HG03139 (cell line): ENCODE measurements at regions not wholly inside any gene's neighbourhood (a gene's known extent, or its start where the extent isn't known, plus 50 kb on each side); places are given as distances from the start of the nearest gene placed in this dataset.

Experiments used
- ATAC-seq: cut with Tn5 transposase; IDR thresholded peaks from one replicate; pipeline ENCODE4 v1.9.1; 2021; ENCODE audit not compliant: unreplicated experiment

GRCh38 chr3:8239095-8239494 is 262.5 kb upstream of the LMCD1 start:
- ATAC-seq: no peak

GRCh38 chr3:8239718-8240695 is 261.6 kb upstream of the LMCD1 start:
- ATAC-seq: peak; percentile 96

GRCh38 chr3:8246070-8246469 is 255.6 kb upstream of the LMCD1 start:
- no peak for ATAC-seq

GRCh38 chr3:8253201-8253600 is 248.4 kb upstream of the LMCD1 start:
- ATAC-seq: no peak

GRCh38 chr3:8254489-8254888 is 247.1 kb upstream of the LMCD1 start:
- ATAC-seq: no peak

GRCh38 chr3:8255725-8256124 is 245.9 kb upstream of the LMCD1 start:
- no peak for ATAC-seq

- no peak for ATAC-seq
Observed at GRCh38 chr3:8256441-8257071, 245.1 kb upstream of the LMCD1 start.

GRCh38 chr3:8261018-8261417 is 240.6 kb upstream of the LMCD1 start:
- no peak for ATAC-seq

GRCh38 chr3:8266730-8267131 is 234.9 kb upstream of the LMCD1 start:
- ATAC-seq: no peak

- no peak for ATAC-seq
Observed at GRCh38 chr3:8273479-8273878, 228.1 kb upstream of the LMCD1 start.

- ATAC-seq: no peak
Observed at GRCh38 chr3:8276056-8276455, 225.6 kb upstream of the LMCD1 start.

GRCh38 chr3:8276506-8276905 is 225.1 kb upstream of the LMCD1 start:
- no peak for ATAC-seq

- ATAC-seq: no peak
Observed at GRCh38 chr3:8278448-8278847, 223.2 kb upstream of the LMCD1 start.

GRCh38 chr3:8279476-8279875 is 222.1 kb upstream of the LMCD1 start:
- no peak for ATAC-seq

- ATAC-seq: no peak
Observed at GRCh38 chr3:8279886-8280550, 221.6 kb upstream of the LMCD1 start.

- ATAC-seq: no peak
Observed at GRCh38 chr3:8282541-8283165, 219.0 kb upstream of the LMCD1 start.

GRCh38 chr3:8283193-8283592 is 218.4 kb upstream of the LMCD1 start:
- ATAC-seq: no peak

GRCh38 chr3:8286086-8286485 is 215.5 kb upstream of the LMCD1 start:
- ATAC-seq: no peak

GRCh38 chr3:8286749-8287148 is 214.9 kb upstream of the LMCD1 start:
- no peak for ATAC-seq

GRCh38 chr3:8290611-8291010 is 211.0 kb upstream of the LMCD1 start:
- no peak for ATAC-seq

GRCh38 chr3:8296461-8296860 is 205.2 kb upstream of the LMCD1 start:
- ATAC-seq: no peak
